ENCODE measurements at regions not wholly inside any gene's neighbourhood (a gene's known extent, or its start where the extent isn't known, plus 50 kb on each side); places are given as distances from the start of the nearest gene placed in this dataset.

GRCh38 chr7:17687361-17687760 lies 252.9 kb downstream of the SNX13 start:
- no peak for DNase-seq (ENCODE audit: low read depth in 3 of 3)

DNA sequence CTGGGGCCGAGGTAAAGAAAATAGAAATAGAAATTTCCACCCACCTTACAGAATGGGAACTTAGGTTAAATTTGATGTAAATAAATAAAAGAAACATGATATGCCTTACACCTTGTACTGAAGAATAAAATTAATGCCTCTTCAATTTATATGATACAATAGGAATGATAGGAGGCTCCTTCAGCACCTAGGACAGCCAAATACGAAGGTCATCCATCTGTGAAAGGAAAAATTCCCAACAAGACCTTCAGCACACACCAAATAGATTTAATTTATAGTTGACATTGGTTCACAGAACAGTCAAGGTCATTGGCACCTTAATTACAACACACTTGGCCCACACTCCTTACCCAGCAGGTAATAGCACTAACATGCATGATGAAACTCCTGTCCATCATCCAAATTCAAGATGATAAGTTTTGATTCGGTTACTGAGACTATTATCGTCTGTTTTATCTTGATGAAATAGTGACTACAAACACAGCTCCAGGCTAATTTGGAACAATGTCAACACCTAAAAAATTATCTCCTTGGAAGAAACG lies 250.9 kb downstream of the SNX13 start:
- no peak for DNase-seq (ENCODE audit: low read depth in 3 of 3)

GRCh38 chr7:17690030-17690429 lies 250.3 kb downstream of the SNX13 start:
- DNase-seq (ENCODE audit: low read depth in 3 of 3), result no peak

DNA sequence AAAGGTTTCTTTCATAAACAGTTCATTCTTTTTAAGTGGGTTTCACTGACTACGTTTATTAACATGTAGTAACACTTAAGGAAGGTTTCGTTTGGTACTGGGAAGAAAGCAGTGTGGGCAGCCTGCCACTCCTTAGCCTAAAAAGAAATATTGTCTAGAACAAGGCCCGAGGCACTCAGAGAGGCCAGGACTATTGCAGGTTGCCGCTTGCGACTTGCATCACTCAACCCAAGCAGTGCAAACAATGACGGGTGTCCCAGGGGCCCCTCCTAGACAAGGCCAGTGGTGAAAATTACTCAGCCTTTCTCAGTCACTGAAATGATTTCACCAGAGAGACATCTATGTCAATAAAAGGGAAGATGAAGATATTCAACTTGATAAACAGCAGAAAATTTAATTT lies 243.9 kb downstream of the SNX13 start:
- no peak for DNase-seq (ENCODE audit: low read depth in 3 of 3)

DNA sequence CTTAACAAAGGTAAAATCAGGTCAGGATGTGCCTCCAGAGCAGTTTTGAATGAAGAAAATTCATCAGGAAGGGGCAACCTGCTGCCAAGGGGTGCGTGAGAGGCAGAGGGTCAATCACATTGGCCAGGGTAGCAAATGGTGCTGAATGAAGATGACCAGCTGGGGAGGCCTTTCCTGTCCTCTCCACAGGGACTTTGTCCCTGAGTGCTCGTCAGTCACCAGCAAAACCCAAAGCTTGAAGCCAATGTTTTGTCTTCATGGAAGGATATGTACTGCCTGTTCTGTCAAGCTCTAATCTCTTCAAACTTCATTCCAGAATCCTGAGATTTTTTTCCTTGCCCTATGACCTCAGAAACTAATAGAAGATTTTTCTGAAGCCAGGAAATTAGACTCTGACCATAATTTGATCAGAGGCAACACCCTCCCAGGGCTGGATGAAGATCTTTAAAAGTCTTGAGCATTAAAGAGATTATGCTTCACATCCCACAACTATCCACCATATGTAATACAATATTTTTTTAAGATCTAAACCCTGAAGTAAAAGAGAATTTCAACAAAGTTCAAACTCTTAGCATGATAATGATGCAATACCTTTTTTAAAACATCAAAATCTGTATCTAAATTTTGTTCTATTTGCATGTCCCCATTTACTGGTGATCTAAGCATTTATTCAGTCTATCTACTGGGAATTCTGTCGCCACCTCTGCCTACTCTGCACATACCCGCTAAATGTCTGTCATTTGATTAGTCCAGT lies 243.0 kb downstream of the SNX13 start:
- DNase-seq (ENCODE audit: low read depth in 3 of 3), result no peak

DNA sequence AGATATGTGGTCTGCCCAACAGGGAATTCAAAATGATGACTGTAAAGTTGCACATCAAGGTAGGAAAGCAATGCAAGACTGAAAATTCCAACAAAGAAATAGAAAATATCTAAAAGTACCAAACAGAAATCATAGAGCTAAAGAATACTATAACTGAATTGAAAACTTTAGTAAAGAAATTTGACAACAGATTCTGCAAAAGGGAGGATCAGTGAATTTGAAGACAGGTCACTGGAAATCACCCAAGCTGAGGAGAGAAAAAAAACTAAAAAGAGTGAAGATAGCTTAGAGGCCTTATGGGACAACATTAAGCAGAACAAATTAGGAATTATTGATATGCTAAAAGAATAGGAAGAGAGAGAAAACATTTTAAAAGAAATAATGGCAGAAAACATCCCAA lies 240.6 kb downstream of the SNX13 start:
- DNase-seq (ENCODE audit: low read depth in 3 of 3), result no peak

GRCh38 chr7:17700138-17700537 lies 240.2 kb downstream of the SNX13 start:
- no peak for DNase-seq (ENCODE audit: low read depth in 3 of 3)

DNA sequence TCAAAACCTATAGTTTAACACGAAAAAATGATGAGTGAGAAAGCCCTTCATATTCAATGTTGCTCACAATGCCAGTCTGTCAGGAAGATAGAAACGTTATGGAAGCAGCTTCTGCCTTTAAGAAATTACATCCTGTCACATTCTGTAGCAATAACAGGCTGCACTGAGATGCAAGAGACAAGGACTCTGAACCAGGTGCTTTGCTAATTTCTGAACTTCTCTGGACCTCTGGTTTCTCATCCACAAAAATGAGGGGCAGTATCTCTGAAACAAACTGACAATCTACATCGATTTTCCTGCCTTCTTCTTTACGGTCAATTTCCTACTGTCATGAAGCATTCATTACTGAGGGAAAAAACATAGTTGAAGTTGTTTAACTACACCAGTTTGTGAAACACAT lies 234.0 kb downstream of the SNX13 start:
- no peak for DNase-seq (ENCODE audit: low read depth in 3 of 3)

DNA sequence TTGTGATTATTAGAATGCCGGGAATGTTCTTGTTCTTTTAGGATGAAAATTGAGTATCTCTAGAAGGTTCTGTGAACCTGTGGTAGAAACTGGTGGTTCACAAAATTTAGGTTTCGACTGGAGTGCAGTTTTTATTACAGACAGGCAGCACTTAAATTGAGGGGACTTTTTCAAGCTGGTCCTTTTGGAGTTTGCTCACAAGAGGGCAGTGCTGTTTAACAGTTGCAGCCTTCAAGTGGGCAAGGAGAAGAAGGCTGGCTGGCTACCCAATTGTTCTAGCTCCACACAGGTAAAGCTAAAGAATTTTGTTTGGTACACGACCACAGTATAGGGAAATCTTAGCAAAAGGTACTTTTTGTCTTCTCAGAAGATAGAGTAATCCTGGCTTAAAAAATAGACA lies 233.6 kb downstream of the SNX13 start:
- DNase-seq (ENCODE audit: low read depth in 3 of 3), result peak in 1 of 3 experiments; percentile 13

- no peak for DNase-seq (ENCODE audit: low read depth in 3 of 3)
These were observed 231.2 kb downstream of the SNX13 start for GRCh38 chr7:17709127-17709526.

DNA sequence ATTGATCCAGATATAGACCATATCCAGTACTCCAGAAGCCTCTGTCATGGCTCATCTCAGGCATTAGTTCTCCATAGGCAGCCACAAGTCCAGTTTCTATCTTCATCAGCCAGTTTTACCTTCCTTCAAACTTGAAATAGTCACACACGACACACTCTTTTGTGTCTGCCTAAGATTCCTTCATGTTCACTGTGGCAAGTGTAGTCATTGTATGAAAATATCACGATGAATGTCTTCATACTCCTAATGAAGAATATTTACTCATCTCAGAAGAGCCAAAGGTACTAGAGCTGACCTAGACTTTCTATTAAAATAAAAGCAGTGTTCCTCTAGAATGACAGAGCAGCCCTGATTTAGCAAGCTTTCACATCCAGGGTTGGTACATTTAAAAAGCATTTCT lies 230.7 kb downstream of the SNX13 start:
- DNase-seq (ENCODE audit: low read depth in 3 of 3), result no peak

- no peak for DNase-seq (ENCODE audit: low read depth in 3 of 3)
These were observed 230.0 kb downstream of the SNX13 start for GRCh38 chr7:17710312-17710711.

GRCh38 chr7:17713584-17713983 lies 226.7 kb downstream of the SNX13 start:
- DNase-seq (ENCODE audit: low read depth in 3 of 3), result no peak

DNA sequence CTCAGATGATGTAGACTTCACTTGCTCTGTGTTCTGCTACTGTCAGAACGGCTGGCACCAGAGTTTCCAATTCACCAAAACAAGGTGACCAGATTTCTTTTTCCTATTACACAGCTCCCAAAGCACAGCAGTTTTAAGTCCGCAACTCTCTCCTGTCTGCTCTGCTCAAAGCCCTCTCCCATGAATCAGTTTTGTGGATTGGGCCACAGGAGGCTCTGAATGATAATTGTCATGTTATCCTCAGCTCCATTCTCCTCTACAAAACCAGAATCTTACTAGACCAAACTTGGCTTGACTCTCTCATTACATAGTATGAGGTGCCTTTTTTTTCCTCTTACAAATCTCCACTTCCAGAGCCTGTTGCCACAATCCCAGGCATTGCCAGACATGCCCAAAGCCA lies 223.5 kb downstream of the SNX13 start:
- DNase-seq (ENCODE audit: low read depth in 3 of 3), result no peak

DNA sequence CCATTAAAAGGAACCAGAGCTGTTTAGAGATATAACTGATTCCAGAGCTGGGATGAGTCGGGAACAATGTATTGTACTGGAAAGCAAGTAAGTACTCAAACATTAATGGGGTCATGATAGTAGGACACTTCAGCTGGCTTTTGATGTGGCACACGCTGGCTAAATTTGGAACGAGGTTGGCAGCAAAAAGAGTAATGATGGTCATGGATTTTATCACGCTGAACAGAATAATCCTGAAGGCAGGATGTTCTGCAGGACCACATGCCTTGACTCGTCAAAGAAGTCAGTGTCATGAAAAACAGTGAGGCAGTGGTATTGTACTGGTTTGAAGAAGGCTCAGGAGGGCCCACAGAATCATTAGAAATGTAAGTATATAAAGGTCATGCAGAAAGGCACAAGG lies 220.3 kb downstream of the SNX13 start:
- DNase-seq (ENCODE audit: low read depth in 3 of 3), result no peak

GRCh38 chr7:17721736-17722285 lies 218.5 kb downstream of the SNX13 start:
- DNase-seq (ENCODE audit: low read depth in 3 of 3), result no peak

DNA sequence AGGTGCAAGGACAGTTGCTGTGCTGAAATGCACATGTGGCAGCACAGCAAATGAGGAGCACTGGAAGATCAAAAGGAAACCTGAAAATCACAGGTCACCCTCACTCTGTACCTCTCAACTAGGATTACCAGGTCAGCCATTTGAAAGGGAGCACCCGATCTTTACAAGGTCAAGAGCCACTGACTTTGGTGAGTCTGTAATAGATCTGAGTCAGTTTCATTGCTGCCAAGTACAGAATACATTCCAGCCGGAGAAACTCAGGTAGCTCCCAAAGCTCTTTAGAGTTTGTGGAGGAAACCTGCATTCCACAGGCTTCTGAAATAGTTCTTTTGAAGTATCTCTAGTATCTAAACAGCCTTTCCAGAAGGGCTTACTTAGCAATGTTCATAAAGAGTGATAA lies 217.5 kb downstream of the SNX13 start:
- no peak for DNase-seq (ENCODE audit: low read depth in 3 of 3)

DNA sequence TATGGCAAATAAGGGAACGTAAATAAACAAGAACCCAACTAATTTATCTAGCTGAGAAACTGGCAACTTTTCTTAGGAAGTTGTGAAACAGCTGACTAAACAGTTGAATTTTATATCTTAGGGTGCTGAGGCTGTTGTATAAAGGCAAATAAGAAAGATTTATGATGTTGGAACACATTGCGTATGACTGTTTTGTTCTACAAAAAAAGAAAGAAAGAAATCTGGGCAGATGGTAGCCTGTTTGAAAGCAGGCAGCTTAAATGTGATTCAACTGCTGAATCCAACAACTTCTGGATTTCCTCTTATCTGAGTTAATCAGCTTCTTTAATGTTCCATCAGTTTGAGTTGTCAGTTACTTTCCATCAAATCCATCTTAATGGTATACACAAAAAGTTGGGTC lies 214.5 kb downstream of the SNX13 start:
- DNase-seq (ENCODE audit: low read depth in 3 of 3), result no peak

DNA sequence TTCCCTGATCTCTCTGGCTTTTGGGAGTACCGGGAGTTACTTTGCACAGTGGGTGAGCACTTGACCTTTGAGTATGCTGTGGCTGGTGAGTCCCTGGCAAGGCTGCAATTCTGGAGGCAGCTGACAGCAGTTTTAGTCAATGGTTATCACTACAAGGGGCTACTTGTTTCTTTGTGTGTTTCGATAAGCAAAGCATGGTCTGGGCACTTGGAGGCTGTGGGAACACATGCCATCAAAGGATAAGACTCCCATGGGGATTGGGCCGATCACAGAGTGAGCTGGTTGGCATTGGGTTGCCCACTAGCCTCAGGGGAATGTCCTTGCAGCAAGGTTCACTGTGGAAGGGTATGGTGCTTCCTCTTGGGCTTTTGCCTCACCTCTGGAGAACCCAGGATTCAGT lies 208.2 kb downstream of the SNX13 start:
- no peak for DNase-seq (ENCODE audit: low read depth in 3 of 3)

All from stimulated activated CD4-positive, alpha-beta T cell treated with anti-CD3 and anti-CD28 coated beads, TNF-alpha, amount 100 ng/mL, for 24 hours (primary cell).